ENCODE measurements at regions not wholly inside any gene's neighbourhood (a gene's known extent, or its start where the extent isn't known, plus 50 kb on each side); places are given as distances from the start of the nearest gene placed in this dataset.

DNA sequence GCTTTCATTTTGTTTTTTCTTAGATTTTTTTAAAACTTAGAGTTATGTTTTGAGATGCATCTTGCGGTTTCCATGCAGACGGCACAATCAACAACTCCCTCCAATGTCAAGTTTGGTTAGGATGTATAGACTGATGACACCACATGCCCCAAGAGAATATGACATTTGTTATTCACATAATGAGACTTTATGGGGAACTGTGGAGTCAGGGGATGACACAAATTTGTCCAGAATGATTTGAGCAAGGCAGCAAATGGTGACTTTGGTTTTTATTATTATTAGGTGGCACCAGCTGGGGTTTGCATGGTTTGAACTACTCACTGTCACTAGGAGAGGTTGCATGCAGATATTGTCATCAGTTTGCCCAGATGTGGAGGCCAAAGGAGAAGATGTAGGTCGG, 461.8 kb upstream of the PRKX start:
- TF ChIP-seq POLR2A (IDR thresholded peaks at IDR 0.05; ENCODE audit: low read depth, low read length) (no peak), POLR2AphosphoS5 (IDR thresholded peaks at IDR 0.05; ENCODE audit: insufficient read depth, low read depth, low read length) (no peak), JUN (IDR thresholded peaks at IDR 0.05; ENCODE audit: borderline replicate concordance, insufficient read depth, insufficient read length, low read depth) (no peak)
- TF ChIP-seq, protein P1, sequence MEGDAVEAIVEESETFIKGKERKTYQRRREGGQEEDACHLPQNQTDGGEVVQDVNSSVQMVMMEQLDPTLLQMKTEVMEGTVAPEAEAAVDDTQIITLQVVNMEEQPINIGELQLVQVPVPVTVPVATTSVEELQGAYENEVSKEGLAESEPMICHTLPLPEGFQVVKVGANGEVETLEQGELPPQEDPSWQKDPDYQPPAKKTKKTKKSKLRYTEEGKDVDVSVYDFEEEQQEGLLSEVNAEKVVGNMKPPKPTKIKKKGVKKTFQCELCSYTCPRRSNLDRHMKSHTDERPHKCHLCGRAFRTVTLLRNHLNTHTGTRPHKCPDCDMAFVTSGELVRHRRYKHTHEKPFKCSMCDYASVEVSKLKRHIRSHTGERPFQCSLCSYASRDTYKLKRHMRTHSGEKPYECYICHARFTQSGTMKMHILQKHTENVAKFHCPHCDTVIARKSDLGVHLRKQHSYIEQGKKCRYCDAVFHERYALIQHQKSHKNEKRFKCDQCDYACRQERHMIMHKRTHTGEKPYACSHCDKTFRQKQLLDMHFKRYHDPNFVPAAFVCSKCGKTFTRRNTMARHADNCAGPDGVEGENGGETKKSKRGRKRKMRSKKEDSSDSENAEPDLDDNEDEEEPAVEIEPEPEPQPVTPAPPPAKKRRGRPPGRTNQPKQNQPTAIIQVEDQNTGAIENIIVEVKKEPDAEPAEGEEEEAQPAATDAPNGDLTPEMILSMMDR (IDR thresholded peaks at IDR 0.05; ENCODE audit: extremely low read depth in 1 of 2, insufficient read depth in 1 of 2, low read depth in 1 of 2, low read length in 2 of 2): no peak
- TF ChIP-seq, protein P2, sequence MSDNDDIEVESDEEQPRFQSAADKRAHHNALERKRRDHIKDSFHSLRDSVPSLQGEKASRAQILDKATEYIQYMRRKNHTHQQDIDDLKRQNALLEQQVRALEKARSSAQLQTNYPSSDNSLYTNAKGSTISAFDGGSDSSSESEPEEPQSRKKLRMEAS (IDR thresholded peaks at IDR 0.05; ENCODE audit: insufficient read depth, insufficient read length): no peak
